ENCODE measurements at regions not wholly inside any gene's neighbourhood (a gene's known extent, or its start where the extent isn't known, plus 50 kb on each side); places are given as distances from the start of the nearest gene placed in this dataset.
A peak's percentile ranks its signal among the peaks of the same experiment; 100 is the strongest.
"Not testable (repeated sequence)": the region's sequence is repeated elsewhere in the genome, so short reads cannot be mapped to it uniquely, and the experiment has no call there.

DNA sequence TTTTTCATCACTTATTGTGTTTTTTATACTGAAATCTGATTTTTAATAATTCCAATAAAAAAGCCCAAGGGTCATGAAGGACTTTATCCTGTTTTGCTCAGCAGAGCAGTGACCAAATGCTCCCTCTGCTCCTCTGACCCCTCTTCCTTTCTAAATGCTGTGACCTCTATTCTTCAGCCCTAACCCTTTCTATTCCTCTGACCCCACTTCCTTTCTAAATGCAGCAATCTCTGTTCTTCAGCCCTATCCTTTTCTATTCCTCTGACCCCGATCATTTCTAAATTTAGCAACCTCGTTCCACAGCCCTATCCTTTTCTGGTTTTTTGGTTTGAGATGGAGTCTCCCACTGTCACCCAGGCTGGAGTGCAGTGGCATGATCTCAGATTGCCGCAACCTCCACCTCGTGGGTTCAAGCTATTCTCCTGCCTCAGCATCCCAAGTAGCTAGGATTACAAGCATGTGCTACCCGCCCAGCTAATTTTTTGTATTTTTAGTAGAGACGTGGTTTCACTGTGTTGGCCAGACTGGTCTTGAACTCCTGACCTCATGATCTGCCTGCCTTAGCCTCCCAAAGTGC is 581.4 kb upstream of the DEFB115 start:
- DNase-seq = not testable (repeated sequence)

- DNase-seq = not testable (repeated sequence)
Observed at GRCh38 chr20:30682236-30682635, 575.2 kb upstream of the DEFB115 start.

DNA sequence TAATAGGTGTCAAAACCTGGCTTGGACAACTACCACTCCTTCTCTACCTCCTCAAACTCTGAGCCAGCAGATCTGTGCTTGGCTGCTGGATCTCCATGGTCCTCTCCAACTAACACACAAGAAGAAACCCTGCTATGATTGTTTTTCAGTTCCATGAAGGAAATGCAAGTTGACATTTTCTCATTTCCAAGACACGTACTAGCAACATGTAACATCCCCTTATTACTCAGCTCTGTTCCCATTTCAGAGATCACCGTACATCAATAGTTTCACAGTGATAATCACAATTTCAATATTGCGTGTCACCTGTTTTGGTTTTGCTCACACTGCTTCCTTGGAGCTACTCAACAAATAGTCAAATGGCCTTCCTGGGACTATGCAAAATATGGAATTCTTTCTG is 544.6 kb upstream of the DEFB115 start:
- DNase-seq = not testable (repeated sequence)

- not testable (repeated sequence) for DNase-seq
Observed at GRCh38 chr20:30719415-30720199, 537.9 kb upstream of the DEFB115 start.

GRCh38 chr20:30723511-30723910 is 534.0 kb upstream of the DEFB115 start:
- not testable (repeated sequence) for DNase-seq

GRCh38 chr20:30723934-30724687 is 533.4 kb upstream of the DEFB115 start:
- DNase-seq = peak; percentile 4 to 6

- not testable (repeated sequence) for DNase-seq
Observed at GRCh38 chr20:30724688-30725074, 532.8 kb upstream of the DEFB115 start.

GRCh38 chr20:30725188-30725587 is 532.3 kb upstream of the DEFB115 start:
- DNase-seq = not testable (repeated sequence)

DNA sequence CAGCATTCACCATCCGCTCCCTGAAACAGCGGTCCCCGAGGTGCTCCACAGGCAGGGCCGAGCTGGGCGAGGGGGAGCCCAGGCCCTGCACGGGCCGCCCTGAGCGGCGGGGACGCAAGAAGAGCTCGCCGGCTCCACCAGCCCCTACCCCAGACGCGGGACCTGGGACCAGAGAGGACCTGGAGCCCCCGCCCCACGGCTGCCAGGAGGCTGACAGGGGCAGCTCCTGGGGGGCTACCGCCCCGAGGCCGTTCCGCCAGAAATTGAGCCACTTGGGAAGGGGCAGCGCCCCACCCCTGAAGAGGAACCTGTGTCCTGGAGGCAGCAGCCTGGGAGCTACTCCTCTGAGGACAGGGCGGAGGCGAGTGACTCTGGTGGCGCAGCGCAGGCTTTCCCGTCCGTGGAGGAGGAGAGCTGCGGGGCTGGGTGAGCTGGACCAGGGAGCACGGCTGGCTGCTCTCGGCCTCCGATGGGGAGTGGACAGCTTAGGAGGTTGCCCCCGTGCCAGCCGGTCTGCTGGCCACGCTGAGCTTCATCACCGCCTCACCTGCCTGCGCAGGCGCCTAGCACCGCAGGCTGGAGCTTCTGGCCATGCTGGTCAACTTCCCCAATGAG is 529.1 kb upstream of the DEFB115 start:
- DNase-seq = not testable (repeated sequence)
